ENCODE measurements at regions not wholly inside any gene's neighbourhood (a gene's known extent, or its start where the extent isn't known, plus 50 kb on each side); places are given as distances from the start of the nearest gene placed in this dataset.

GRCh38 chr19:30149300-30149699 is 207.3 kb downstream of the URI1 start:
- TF ChIP-seq, protein P1, sequence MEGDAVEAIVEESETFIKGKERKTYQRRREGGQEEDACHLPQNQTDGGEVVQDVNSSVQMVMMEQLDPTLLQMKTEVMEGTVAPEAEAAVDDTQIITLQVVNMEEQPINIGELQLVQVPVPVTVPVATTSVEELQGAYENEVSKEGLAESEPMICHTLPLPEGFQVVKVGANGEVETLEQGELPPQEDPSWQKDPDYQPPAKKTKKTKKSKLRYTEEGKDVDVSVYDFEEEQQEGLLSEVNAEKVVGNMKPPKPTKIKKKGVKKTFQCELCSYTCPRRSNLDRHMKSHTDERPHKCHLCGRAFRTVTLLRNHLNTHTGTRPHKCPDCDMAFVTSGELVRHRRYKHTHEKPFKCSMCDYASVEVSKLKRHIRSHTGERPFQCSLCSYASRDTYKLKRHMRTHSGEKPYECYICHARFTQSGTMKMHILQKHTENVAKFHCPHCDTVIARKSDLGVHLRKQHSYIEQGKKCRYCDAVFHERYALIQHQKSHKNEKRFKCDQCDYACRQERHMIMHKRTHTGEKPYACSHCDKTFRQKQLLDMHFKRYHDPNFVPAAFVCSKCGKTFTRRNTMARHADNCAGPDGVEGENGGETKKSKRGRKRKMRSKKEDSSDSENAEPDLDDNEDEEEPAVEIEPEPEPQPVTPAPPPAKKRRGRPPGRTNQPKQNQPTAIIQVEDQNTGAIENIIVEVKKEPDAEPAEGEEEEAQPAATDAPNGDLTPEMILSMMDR (IDR thresholded peaks at IDR 0.05): no peak
- no peak for TF ChIP-seq POLR2AphosphoS5 (IDR thresholded peaks at IDR 0.05)
- no peak for TF ChIP-seq POLR2A (IDR thresholded peaks at IDR 0.05)

Data from upper lobe of left lung (tissue), 4 donors.